ENCODE measurements at regions not wholly inside any gene's neighbourhood (a gene's known extent, or its start where the extent isn't known, plus 50 kb on each side); places are given as distances from the start of the nearest gene placed in this dataset.

DNA sequence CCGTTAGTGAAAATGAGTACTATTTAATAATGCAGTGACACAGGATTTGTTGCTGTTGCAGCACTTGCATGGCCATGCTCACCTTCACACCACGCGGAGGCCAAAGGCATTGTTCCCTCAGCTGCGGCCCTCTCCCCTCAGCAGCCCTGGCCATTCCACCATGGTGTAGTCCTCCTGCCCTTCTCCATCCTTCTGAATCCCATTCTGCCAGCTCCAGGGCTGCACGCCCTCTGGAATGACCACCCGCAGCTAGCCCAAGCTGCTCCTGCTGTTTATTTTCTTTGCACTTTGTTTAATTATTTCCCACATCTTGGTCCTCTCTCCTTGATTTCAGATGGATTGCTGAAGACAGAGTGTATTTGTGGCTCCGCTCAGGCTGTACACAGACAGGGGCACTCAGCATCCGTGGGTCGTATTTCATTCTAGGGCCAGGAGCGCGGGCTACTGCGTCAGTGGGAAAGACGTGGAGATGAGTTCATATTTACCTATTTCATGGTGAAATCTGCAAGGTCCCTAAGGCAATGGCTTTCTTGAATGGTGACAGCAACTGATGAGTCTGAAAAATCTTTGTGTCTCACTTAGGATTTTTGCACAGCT is 81.4 kb upstream of the DUSP22 start:
- DNase-seq = no peak

DNA sequence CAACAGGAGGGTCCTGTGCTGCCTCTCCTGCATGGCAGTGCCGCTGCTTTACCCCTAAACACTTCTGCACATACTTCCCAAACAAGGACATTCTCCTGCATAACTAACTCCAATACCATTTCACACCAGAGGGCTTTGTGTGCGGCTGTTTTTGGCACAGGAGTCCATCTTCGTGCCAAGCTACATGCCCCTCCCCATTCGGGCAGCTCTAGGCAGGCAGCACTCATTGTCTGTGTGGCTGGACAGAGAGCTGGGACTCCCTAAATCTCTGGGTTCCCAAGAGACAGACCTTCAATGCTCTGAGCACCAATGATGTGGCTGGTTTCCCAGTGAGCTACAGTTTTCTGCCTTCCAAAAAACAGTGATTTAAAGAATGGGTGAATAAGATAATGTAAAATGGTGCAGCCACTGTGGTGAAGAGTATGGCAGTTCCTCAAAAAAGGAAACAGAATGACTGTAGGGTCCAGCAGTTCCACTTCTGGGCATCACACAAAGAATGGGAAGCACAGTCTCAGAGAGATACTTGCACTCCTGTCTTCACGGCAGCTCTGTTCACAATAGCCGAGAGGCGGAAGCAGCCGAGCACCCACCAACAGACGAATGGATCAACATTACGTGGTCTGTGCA is 80.3 kb upstream of the DUSP22 start:
- no peak for DNase-seq

DNA sequence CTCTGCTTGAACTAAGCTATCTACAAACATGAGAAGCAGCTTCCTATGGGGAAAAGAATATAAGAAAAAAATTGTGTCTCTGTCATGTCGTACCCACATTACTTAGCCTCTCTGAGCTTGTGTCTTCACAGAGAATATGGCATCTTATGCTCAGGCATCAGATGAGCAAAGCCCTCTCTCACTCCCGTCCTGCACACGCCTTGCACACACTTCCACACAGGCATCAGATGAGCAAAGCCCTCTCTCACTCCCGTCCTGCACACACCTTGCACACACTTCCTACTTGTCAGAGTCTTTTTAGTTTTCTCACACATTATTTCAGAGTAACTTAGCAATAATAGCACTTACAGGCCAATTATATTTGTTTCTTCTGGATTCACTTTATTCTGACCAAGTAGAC is 79.0 kb upstream of the DUSP22 start:
- DNase-seq = no peak

DNA sequence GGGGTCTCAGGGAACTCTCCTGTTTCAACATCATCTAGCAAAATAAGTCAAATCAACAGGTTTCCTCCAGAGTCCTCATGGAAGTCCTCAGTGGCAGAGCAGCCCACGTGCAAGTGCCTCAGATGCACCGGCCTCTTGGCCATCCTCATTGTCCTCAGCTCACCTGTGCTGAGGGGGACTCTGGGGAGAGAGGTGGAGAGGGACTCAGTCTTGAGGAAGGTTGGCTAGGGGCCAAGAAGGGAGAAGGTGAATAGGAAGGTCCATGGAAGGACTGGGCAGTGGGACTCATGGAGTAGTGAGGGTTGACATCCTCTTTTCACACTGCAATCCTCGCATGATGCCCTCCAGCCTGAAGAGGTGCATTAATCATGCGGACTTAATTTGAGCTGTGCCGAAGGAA is 77.9 kb upstream of the DUSP22 start:
- no peak for DNase-seq

GRCh38 chr6:215335-216034 is 76.8 kb upstream of the DUSP22 start:
- DNase-seq = no peak

GRCh38 chr6:217048-217659 is 75.1 kb upstream of the DUSP22 start:
- no peak for DNase-seq

DNA sequence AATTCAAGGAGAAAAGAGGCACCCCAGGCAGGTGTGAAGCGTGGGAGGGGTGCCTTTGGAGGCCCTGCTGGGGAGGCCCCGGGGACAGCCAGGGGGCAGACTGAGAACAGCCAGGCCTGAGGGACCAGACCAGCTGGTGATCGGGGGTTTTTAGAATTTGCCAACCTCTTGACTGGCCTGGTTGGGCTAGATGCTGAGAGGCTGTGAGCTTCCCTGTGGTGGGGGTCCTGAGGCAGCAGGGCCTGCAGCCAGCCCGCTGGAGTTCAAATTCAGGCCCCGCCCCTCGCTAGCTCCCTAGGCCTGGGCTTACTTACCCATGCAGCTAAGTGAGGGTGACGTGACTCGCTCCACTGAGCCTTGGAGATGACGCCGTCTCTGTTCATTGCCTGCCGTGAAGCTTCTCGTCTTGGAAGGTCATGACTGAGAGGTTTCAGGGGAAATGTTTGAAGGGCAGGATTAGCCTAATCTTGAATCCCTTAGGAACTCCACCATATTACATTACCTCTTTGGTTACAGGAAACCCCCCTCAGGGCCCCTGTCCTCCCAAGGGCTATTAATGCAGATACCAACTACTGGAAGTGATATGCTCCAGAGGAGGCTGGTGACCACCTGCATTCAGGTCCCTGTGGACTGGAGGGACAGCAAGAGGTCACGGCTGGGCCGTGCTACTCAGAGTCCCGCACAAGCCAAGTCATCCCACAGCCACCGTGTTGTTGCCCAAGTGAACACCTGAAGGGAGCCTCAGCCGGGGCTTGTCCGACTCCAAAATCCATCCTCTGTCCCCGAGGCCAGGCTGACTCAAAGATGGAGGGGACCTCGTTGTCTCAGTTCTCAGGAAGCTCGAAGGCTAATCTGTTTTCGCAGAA is 73.9 kb upstream of the DUSP22 start:
- DNase-seq = no peak

GRCh38 chr6:219019-219570 is 73.2 kb upstream of the DUSP22 start:
- DNase-seq = no peak

GRCh38 chr6:219641-220198 is 72.6 kb upstream of the DUSP22 start:
- DNase-seq = no peak

DNA sequence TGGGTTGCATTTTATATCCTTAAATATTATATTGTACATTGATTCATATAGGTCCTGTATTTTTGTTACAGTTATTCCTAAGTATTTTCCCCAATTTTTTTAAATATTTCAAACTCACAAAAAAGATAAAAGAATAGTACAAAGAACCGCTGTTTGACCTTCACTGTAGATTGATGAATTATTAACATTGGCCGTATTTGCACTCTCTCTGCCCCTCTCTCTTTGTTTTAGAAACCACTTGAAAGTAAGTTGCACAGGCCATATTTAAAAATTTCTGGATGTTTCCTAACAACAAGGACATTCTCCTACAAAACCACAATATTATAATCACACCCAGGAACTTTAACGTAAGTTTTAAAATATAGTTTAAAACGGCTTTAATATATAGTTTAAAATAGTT is 72.0 kb upstream of the DUSP22 start:
- DNase-seq = no peak

GRCh38 chr6:220721-221475 is 71.4 kb upstream of the DUSP22 start:
- no peak for DNase-seq

- no peak for DNase-seq
Observed at GRCh38 chr6:221531-222349, 70.5 kb upstream of the DUSP22 start.

GRCh38 chr6:222468-222867 is 69.8 kb upstream of the DUSP22 start:
- DNase-seq = no peak

DNA sequence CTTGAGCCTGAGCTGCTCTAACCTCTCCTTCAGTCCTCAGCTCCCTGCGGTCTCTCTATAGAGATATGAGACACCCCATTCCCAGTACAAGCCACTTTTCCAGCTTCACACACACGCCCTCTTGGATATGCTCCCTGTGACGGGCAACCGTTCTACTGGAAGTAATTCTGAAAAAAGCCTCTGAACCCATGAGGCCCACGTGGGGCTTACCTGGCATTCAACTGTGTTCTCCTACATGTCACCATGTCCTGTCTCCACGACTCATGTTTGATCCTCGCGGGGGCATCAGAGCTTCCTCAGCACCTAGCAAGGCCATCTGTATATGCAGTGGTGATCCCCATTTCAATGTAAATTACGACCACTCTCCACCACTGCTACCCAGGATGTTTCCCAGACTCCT is 69.2 kb upstream of the DUSP22 start:
- DNase-seq = no peak

- DNase-seq = no peak
Observed at GRCh38 chr6:223763-224162, 68.5 kb upstream of the DUSP22 start.

DNA sequence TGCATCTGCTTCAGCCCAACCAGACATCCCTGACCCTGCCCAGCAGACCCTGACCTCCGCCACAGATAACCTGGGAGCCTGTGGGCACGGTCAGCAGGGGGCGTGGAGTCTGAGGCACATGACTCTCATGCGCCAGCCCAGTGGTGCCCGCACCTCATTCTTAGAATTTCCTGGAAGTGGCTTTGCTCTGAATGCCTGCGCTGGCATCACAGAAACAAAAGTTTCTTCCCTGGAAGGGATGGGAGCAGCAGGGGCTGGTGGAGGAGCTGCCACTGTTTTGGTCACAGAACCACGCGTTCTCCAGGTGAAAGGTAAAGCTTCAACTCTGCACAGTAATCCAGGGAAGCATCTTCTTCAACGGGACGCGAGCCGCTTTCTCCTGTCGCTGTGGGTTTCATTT is 67.9 kb upstream of the DUSP22 start:
- DNase-seq = no peak

DNA sequence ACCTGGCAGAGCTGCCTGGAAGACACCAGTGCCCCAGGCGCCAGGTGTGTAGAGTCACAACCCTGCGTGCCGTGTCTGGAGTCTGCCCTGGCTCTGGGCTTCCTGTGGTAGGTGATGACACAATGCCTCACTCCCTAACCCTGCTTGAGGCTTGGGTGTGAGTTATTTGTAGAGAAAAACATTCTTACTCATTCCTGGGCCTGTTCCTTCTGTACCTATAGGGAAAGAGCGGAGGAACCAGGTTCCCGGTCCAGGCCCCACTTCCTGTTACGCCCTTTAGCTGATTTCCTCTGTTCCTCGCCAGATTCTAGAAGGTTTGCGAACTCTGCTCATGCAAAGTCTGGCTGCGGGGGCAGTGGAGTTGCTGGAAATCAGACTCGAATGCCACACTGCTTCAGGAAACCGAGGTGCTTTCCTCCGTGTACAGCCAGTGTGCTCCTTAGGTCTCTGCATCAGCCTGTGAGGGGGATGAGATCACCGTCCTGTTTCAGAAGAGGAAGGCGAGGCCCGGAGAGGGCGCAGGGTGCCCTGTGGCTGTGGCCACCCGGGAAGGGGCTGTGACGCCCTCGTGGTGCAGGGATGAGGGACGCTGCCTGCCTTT is 67.1 kb upstream of the DUSP22 start:
- no peak for DNase-seq

GRCh38 chr6:225907-226306 is 66.4 kb upstream of the DUSP22 start:
- no peak for DNase-seq

GRCh38 chr6:226516-227073 is 65.7 kb upstream of the DUSP22 start:
- no peak for DNase-seq

Data from NCI-H748 treated with DMSO at 0.1 percent for 48 hours (cell line).